ENCODE measurements at regions not wholly inside any gene's neighbourhood (a gene's known extent, or its start where the extent isn't known, plus 50 kb on each side); places are given as distances from the start of the nearest gene placed in this dataset.

- Histone ChIP-seq H3K36me3 (ENCODE audit: low read depth, low read length) (no peaks in the 10 kb centered on the region), H3K4me1 (ENCODE audit: insufficient read depth, low read length) (no peaks in the 10 kb centered on the region), H2AFZ (ENCODE audit: low read length) (no peak overlapping the region), H3K4me3 (ENCODE audit: low read length) (no peak overlapping the region), H3K79me2 (ENCODE audit: low read length) (no peaks in the 10 kb centered on the region), H3K4me2 (ENCODE audit: low read length) (no peak overlapping the region), H3K27ac (ENCODE audit: low read length) (no peak overlapping the region), H3K9me3 (ENCODE audit: low read length) (no peaks in the 10 kb centered on the region), H4K20me1 (ENCODE audit: low read length) (no peaks in the 10 kb centered on the region), H3K9me2 (replicated peaks; ENCODE audit: low read length) (no peaks in the 10 kb centered on the region), H3F3A (ENCODE audit: low read length, unreplicated experiment) (no peaks in the 10 kb centered on the region), H3K27me3 (ENCODE audit: low read length) (no peaks in the 10 kb centered on the region), H3K9ac (ENCODE audit: low read length) (no peak overlapping the region)
- no peak for TF ChIP-seq EZH2phosphoT487 (IDR thresholded peaks at IDR 0.05; ENCODE audit: borderline replicate concordance, low read length)
- intact Hi-C loops (cut with micrococcal nuclease): no loop called here
- BruUV-seq (replicated peaks): no TSS peak
- POLR2A ChIA-PET (ENCODE audit: unreplicated experiment): no interaction called here
- DNase-seq: no peak
- CTCF ChIA-PET: no interaction called here
- ATAC-seq: no peak
Measured at GRCh38 chr7:4445777-4446176, 236.3 kb upstream of the FOXK1 start.

GRCh38 chr7:4449263-4449662 is 232.8 kb upstream of the FOXK1 start:
- Histone ChIP-seq H3K9ac (ENCODE audit: low read length) (no peak overlapping the region), H3K4me3 (ENCODE audit: low read length) (no peak overlapping the region), H3K9me2 (replicated peaks; ENCODE audit: low read length) (no peaks in the 10 kb centered on the region), H3K79me2 (ENCODE audit: low read length) (no peaks in the 10 kb centered on the region), H2AFZ (ENCODE audit: low read length) (no peak overlapping the region), H3K4me2 (ENCODE audit: low read length) (no peak overlapping the region), H3K27me3 (ENCODE audit: low read length) (no peaks in the 10 kb centered on the region), H3K4me1 (ENCODE audit: insufficient read depth, low read length) (no peaks in the 10 kb centered on the region), H4K20me1 (ENCODE audit: low read length) (no peaks in the 10 kb centered on the region), H3K27ac (ENCODE audit: low read length) (no peak overlapping the region), H3K9me3 (ENCODE audit: low read length) (no peaks in the 10 kb centered on the region), H3K36me3 (ENCODE audit: low read depth, low read length) (no peaks in the 10 kb centered on the region), H3F3A (ENCODE audit: low read length, unreplicated experiment) (no peaks in the 10 kb centered on the region)
- intact Hi-C loops (cut with micrococcal nuclease): no loop called here
- ATAC-seq (no peak), DNase-seq (no peak)
- BruUV-seq (replicated peaks): no TSS peak
- ChIA-PET POLR2A (ENCODE audit: unreplicated experiment) (no interaction called here), CTCF (no interaction called here)
- no peak for TF ChIP-seq EZH2 (IDR thresholded peaks at IDR 0.05; ENCODE audit: low read length, unreplicated experiment)
- TF ChIP-seq CTCF (conservative IDR thresholded peaks at IDR 0.05; ENCODE audit: low read depth, low read length): no peak
- no peak for TF ChIP-seq EZH2phosphoT487 (IDR thresholded peaks at IDR 0.05; ENCODE audit: borderline replicate concordance, low read length)

- Histone ChIP-seq H3K4me2 (ENCODE audit: low read length) (no peak overlapping the region), H4K20me1 (ENCODE audit: low read length) (no peaks in the 10 kb centered on the region), H3K79me2 (ENCODE audit: low read length) (no peaks in the 10 kb centered on the region), H3K36me3 (ENCODE audit: low read depth, low read length) (no peaks in the 10 kb centered on the region), H3K9me3 (ENCODE audit: low read length) (no peaks in the 10 kb centered on the region), H3K4me1 (ENCODE audit: insufficient read depth, low read length) (no peaks in the 10 kb centered on the region), H3F3A (ENCODE audit: low read length, unreplicated experiment) (no peaks in the 10 kb centered on the region), H3K27ac (ENCODE audit: low read length) (no peak overlapping the region), H3K9ac (ENCODE audit: low read length) (no peak overlapping the region), H3K4me3 (ENCODE audit: low read length) (no peak overlapping the region), H2AFZ (ENCODE audit: low read length) (no peak overlapping the region), H3K27me3 (ENCODE audit: low read length) (no peaks in the 10 kb centered on the region), H3K9me2 (replicated peaks; ENCODE audit: low read length) (no peaks in the 10 kb centered on the region)
- DNase-seq (no peak), ATAC-seq (no peak)
- TF ChIP-seq CTCF (conservative IDR thresholded peaks at IDR 0.05; ENCODE audit: low read depth, low read length) (peak; percentile 40), EZH2phosphoT487 (IDR thresholded peaks at IDR 0.05; ENCODE audit: borderline replicate concordance, low read length) (no peak)
- POLR2A ChIA-PET (ENCODE audit: unreplicated experiment): no interaction called here
- CTCF ChIA-PET: no interaction called here
- intact Hi-C loops (cut with micrococcal nuclease): no loop called here
- BruUV-seq (replicated peaks): no TSS peak
Measured at GRCh38 chr7:4450483-4450882, 231.6 kb upstream of the FOXK1 start.
